ENCODE measurements at regions not wholly inside any gene's neighbourhood (a gene's known extent, or its start where the extent isn't known, plus 50 kb on each side); places are given as distances from the start of the nearest gene placed in this dataset.

- Histone ChIP-seq H3K27me3 (ENCODE audit: insufficient read depth, poor library complexity, severe bottlenecking) (no peaks in the 10 kb centered on the region), H3K27ac (replicated peaks) (no peak overlapping the region), H3K4me3 (replicated peaks; ENCODE audit: insufficient read depth, low read length) (no peak overlapping the region)
- TF ChIP-seq GABPA (IDR thresholded peaks at IDR 0.05; ENCODE audit: low read depth) (no peak), REST (IDR thresholded peaks at IDR 0.05; ENCODE audit: insufficient replicate concordance, low read depth) (no peak), CTCF (IDR thresholded peaks at IDR 0.05; ENCODE audit: insufficient read depth, low read length) (no peak), POLR2AphosphoS5 (IDR thresholded peaks at IDR 0.05; ENCODE audit: low read depth) (no peak), SPI1 (IDR thresholded peaks at IDR 0.05; ENCODE audit: borderline replicate concordance, low read depth) (no peak)
- DNase-seq (ENCODE audit: low read depth in 1 of 2, low spot score in 1 of 2): no peak
These were observed 431.9 kb upstream of the HS6ST1 start for GRCh38 chr2:128750328-128751165.

- Histone ChIP-seq H3K4me3 (replicated peaks; ENCODE audit: insufficient read depth, low read length) (no peak overlapping the region), H3K27ac (replicated peaks) (no peak overlapping the region), H3K27me3 (ENCODE audit: insufficient read depth, poor library complexity, severe bottlenecking) (no peaks in the 10 kb centered on the region)
- no peak for TF ChIP-seq POLR2AphosphoS5 (IDR thresholded peaks at IDR 0.05; ENCODE audit: low read depth)
- TF ChIP-seq CTCF (IDR thresholded peaks at IDR 0.05; ENCODE audit: insufficient read depth, low read length): no peak
- TF ChIP-seq GABPA (IDR thresholded peaks at IDR 0.05; ENCODE audit: low read depth): no peak
- TF ChIP-seq REST (IDR thresholded peaks at IDR 0.05; ENCODE audit: insufficient replicate concordance, low read depth): no peak
- TF ChIP-seq SPI1 (IDR thresholded peaks at IDR 0.05; ENCODE audit: borderline replicate concordance, low read depth): no peak
- DNase-seq (ENCODE audit: low read depth in 1 of 2, low spot score in 1 of 2): no peak
These were observed 433.1 kb upstream of the HS6ST1 start for GRCh38 chr2:128751746-128752145.

GRCh38 chr2:128752691-128753263 is 434.1 kb upstream of the HS6ST1 start:
- Histone ChIP-seq H3K27ac (replicated peaks) (no peak overlapping the region), H3K27me3 (ENCODE audit: insufficient read depth, poor library complexity, severe bottlenecking) (no peaks in the 10 kb centered on the region), H3K4me3 (replicated peaks; ENCODE audit: insufficient read depth, low read length) (no peak overlapping the region)
- TF ChIP-seq CTCF (IDR thresholded peaks at IDR 0.05; ENCODE audit: insufficient read depth, low read length): no peak
- TF ChIP-seq POLR2AphosphoS5 (IDR thresholded peaks at IDR 0.05; ENCODE audit: low read depth): no peak
- no peak for TF ChIP-seq SPI1 (IDR thresholded peaks at IDR 0.05; ENCODE audit: borderline replicate concordance, low read depth)
- no peak for DNase-seq (ENCODE audit: low read depth in 1 of 2, low spot score in 1 of 2)

Measured in HL-60 (cell line).